HFFc6 (cell line): ENCODE measurements at regions not wholly inside any gene's neighbourhood (a gene's known extent, or its start where the extent isn't known, plus 50 kb on each side); places are given as distances from the start of the nearest gene placed in this dataset.

Source experiments
- DNase-seq: peaks from one replicate; pipeline ENCODE4 v3.0.0-alpha.2; 2018
- H3K27ac Mint-ChIP-seq: 2 replicates; pipeline ENCODE4 v1.8.0; 2020; ENCODE audit warnings: mild to moderate bottlenecking, mixed read lengths
- H3K27me3 Mint-ChIP-seq: 2 replicates; pipeline ENCODE4 v1.8.0; 2021; ENCODE audit warnings: mild to moderate bottlenecking, moderate library complexity, mixed read lengths; ENCODE audit not compliant: insufficient read depth
- H3K36me3 Mint-ChIP-seq: 2 replicates; pipeline ENCODE4 v1.8.0; 2021; ENCODE audit warnings: low read depth, mixed read lengths
- H3K4me1 Mint-ChIP-seq: 2 replicates; pipeline ENCODE4 v1.8.0; 2020; ENCODE audit warnings: low read depth, mixed read lengths
- H3K4me3 Mint-ChIP-seq: 2 replicates; pipeline ENCODE4 v1.8.0; 2020; ENCODE audit warnings: mild to moderate bottlenecking, moderate library complexity, mixed read lengths
- H3K9me3 Mint-ChIP-seq: 2 replicates; pipeline ENCODE4 v1.8.0; 2020; ENCODE audit warnings: mild to moderate bottlenecking, mixed read lengths
- TF ChIP-seq, protein P1 (sequence below): fragments of 200-600 bp; sonication (generic); IDR thresholded peaks from 2 replicates; pipeline ENCODE4 v1.5.0; 2021; ENCODE audit warnings: antibody characterized with exemption, mild to moderate bottlenecking

DNA sequence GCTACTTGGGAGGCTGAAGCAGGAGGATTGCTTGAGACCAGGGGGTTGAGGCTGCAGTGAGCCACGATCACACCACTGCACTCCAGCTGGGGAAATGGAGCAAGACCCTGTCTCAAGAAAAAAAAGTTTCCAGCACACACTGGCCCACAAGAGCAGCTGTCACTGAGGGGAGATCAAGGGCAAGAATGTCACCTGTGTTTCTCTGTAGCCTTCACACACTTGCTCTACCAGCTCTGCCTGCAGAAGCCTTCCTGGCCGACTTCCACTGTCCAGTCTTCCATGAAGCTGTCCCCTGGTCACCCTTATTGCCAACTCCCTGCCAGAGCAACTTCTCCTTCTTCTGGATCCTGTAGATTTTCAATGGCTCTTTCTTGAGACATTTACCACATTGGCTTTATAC, 158.0 kb downstream of the KCTD15 start:
- no peak for DNase-seq
- H3K27ac Mint-ChIP-seq = no peak overlapping the region
- TF ChIP-seq, protein P1, sequence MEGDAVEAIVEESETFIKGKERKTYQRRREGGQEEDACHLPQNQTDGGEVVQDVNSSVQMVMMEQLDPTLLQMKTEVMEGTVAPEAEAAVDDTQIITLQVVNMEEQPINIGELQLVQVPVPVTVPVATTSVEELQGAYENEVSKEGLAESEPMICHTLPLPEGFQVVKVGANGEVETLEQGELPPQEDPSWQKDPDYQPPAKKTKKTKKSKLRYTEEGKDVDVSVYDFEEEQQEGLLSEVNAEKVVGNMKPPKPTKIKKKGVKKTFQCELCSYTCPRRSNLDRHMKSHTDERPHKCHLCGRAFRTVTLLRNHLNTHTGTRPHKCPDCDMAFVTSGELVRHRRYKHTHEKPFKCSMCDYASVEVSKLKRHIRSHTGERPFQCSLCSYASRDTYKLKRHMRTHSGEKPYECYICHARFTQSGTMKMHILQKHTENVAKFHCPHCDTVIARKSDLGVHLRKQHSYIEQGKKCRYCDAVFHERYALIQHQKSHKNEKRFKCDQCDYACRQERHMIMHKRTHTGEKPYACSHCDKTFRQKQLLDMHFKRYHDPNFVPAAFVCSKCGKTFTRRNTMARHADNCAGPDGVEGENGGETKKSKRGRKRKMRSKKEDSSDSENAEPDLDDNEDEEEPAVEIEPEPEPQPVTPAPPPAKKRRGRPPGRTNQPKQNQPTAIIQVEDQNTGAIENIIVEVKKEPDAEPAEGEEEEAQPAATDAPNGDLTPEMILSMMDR = no peak
- H3K9me3 Mint-ChIP-seq = peaks cover 13% of the 10 kb centered on the region
- no peaks in the 10 kb centered on the region for H3K4me1 Mint-ChIP-seq
- no peak overlapping the region for H3K4me3 Mint-ChIP-seq
- no peaks in the 10 kb centered on the region; the same call in 1 of the 2 replicates for H3K27me3 Mint-ChIP-seq
- H3K36me3 Mint-ChIP-seq = no peaks in the 10 kb centered on the region

- Mint-ChIP-seq H3K27ac (no peak overlapping the region), H3K27me3 (no peaks in the 10 kb centered on the region; the same call in none of the 2 replicates), H3K36me3 (no peaks in the 10 kb centered on the region), H3K4me3 (no peak overlapping the region), H3K4me1 (no peaks in the 10 kb centered on the region), H3K9me3 (peaks cover 24% of the 10 kb centered on the region)
- DNase-seq = no peak
- TF ChIP-seq, protein P1 = no peak
Measured at GRCh38 chr19:33956941-33957340, 160.3 kb downstream of the KCTD15 start.

DNA sequence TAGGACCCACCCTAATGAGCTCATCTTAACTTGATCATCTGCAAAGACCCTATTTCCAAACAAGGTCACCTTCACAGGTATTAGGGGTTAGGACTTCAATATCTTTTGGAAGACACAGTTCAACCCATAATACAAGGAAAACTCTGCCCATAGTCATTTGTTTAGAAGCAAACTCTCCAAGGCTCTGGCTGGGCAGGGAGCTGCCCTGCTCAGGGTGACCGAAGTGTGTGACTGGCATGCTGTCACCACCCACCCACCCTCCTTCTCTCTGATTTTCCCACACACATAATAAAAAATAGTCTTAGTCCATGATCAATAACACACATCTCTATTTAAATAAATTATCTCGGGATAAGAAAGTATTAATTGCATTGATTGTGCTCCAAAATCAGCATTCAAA, 161.1 kb downstream of the KCTD15 start:
- no peak overlapping the region for H3K27ac Mint-ChIP-seq
- H3K4me3 Mint-ChIP-seq = no peak overlapping the region
- DNase-seq = no peak
- peaks cover 4% of the 10 kb centered on the region for H3K27me3 Mint-ChIP-seq
- H3K9me3 Mint-ChIP-seq = peaks cover 29% of the 10 kb centered on the region
- TF ChIP-seq, protein P1 = no peak
- no peaks in the 10 kb centered on the region for H3K36me3 Mint-ChIP-seq
- H3K4me1 Mint-ChIP-seq = no peaks in the 10 kb centered on the region

DNA sequence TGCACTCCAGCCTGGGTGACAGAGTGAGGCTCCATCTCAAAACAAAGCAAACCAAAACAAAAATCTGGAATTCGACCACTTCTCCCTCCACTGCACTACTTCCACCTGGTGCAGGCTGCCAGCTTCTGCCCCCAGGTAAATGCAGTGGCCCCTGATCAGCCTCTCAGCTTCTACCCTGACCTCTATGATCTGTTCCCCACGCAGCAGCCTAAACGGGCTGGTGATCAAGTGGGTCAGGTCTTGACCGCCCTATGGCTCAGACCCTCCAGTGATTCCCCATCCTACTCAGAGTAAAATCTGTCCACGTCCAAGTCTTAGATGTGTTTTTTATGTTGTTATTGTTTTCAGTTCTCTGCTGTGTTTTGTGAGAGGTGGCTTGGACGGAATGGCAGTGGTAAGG, 163.9 kb downstream of the KCTD15 start:
- no peak for DNase-seq
- H3K36me3 Mint-ChIP-seq = no peaks in the 10 kb centered on the region
- peaks cover 4% of the 10 kb centered on the region for H3K27me3 Mint-ChIP-seq
- peaks cover 16% of the 10 kb centered on the region for H3K9me3 Mint-ChIP-seq
- no peak overlapping the region for H3K27ac Mint-ChIP-seq
- TF ChIP-seq, protein P1 = no peak
- no peak overlapping the region for H3K4me3 Mint-ChIP-seq
- no peaks in the 10 kb centered on the region for H3K4me1 Mint-ChIP-seq

GRCh38 chr19:33962161-33962560, 165.5 kb downstream of the KCTD15 start:
- H3K4me1 Mint-ChIP-seq = no peaks in the 10 kb centered on the region
- DNase-seq = no peak
- H3K27me3 Mint-ChIP-seq = peaks cover 4% of the 10 kb centered on the region
- no peaks in the 10 kb centered on the region for H3K36me3 Mint-ChIP-seq
- no peak overlapping the region for H3K27ac Mint-ChIP-seq
- TF ChIP-seq, protein P1 = no peak
- peaks cover 23% of the 10 kb centered on the region for H3K9me3 Mint-ChIP-seq
- no peak overlapping the region for H3K4me3 Mint-ChIP-seq

- DNase-seq = no peak
- no peaks in the 10 kb centered on the region for H3K4me1 Mint-ChIP-seq
- H3K4me3 Mint-ChIP-seq = no peak overlapping the region
- H3K27ac Mint-ChIP-seq = no peak overlapping the region
- TF ChIP-seq, protein P1 = no peak
- peaks cover 25% of the 10 kb centered on the region for H3K9me3 Mint-ChIP-seq
- no peaks in the 10 kb centered on the region for H3K36me3 Mint-ChIP-seq
- peaks cover 4% of the 10 kb centered on the region for H3K27me3 Mint-ChIP-seq
Measured at GRCh38 chr19:33963514-33963913, 166.8 kb downstream of the KCTD15 start.
